HL-60 (cell line): ENCODE measurements at regions not wholly inside any gene's neighbourhood (a gene's known extent, or its start where the extent isn't known, plus 50 kb on each side); places are given as distances from the start of the nearest gene placed in this dataset.

ENCODE experiments used
- DNase-seq, 2 experiments: peaks; one replicate each; pipeline ENCODE4 v3.0.0-alpha.2; 2010 to 2020; ENCODE audit warnings: low read depth in 1 of 2, low spot score in 1 of 2
- H3K27ac ChIP-seq: fragments of 250-450 bp; sonication (Bioruptor Pico); replicated peaks from 2 replicates; pipeline ENCODE4 v1.5.1; 2020; ENCODE audit warnings: mild to moderate bottlenecking, moderate library complexity
- H3K27me3 ChIP-seq: fragments of 250-450 bp; sonication (Bioruptor Pico); 2 replicates; pipeline ENCODE4 v1.5.1; 2021; ENCODE audit warnings: mild to moderate bottlenecking, moderate library complexity; ENCODE audit not compliant: insufficient read depth, poor library complexity, severe bottlenecking
- H3K4me3 ChIP-seq: replicated peaks from 2 replicates; pipeline ENCODE4 v1.5.1; 2011; ENCODE audit warnings: mild to moderate bottlenecking, control low read depth, low read length; ENCODE audit not compliant: insufficient read depth
- CTCF ChIP-seq: IDR thresholded peaks from one replicate; pipeline ENCODE4 v1.5.1; 2011; ENCODE audit warnings: low read length, control low read depth, inconsistent platforms; ENCODE audit not compliant: insufficient read depth
- GABPA ChIP-seq: IDR thresholded peaks from 2 replicates; pipeline ENCODE4 v1.6.1; 2012; ENCODE audit warnings: low read depth
- POLR2AphosphoS5 ChIP-seq: IDR thresholded peaks from 2 replicates; pipeline ENCODE4 v1.6.1; 2012; ENCODE audit warnings: low read depth
- REST ChIP-seq: IDR thresholded peaks from 2 replicates; pipeline ENCODE4 v1.6.1; 2012; ENCODE audit warnings: low read depth; ENCODE audit not compliant: insufficient replicate concordance
- SPI1 ChIP-seq: IDR thresholded peaks from 2 replicates; pipeline ENCODE4 v1.6.1; 2012; ENCODE audit warnings: low read depth, mild to moderate bottlenecking, borderline replicate concordance

GRCh38 chr10:111967547-111967946 lies 216.0 kb downstream of the GPAM start:
- no peaks in the 10 kb centered on the region for H3K27me3 ChIP-seq
- TF ChIP-seq CTCF: no peak
- no peak for TF ChIP-seq GABPA
- no peak for TF ChIP-seq REST
- TF ChIP-seq SPI1: no peak
- TF ChIP-seq POLR2AphosphoS5: no peak

GRCh38 chr10:111968647-111969046 lies 214.9 kb downstream of the GPAM start:
- Histone ChIP-seq H3K4me3 (no peak overlapping the region), H3K27ac (no peak overlapping the region), H3K27me3 (no peaks in the 10 kb centered on the region)
- DNase-seq: no peak
- no peak for TF ChIP-seq GABPA
- TF ChIP-seq SPI1: no peak
- TF ChIP-seq CTCF: no peak
- TF ChIP-seq REST: no peak
- TF ChIP-seq POLR2AphosphoS5: no peak

More at GRCh38 chr10:111967547-111967946, 216.0 kb downstream of the GPAM start:
- H3K27ac ChIP-seq: no peak overlapping the region
- no peak overlapping the region for H3K4me3 ChIP-seq
- no peak for DNase-seq

GRCh38 chr10:111970111-111970510 lies 213.5 kb downstream of the GPAM start:
- DNase-seq: no peak
- Histone ChIP-seq H3K27me3 (no peaks in the 10 kb centered on the region), H3K27ac (no peak overlapping the region), H3K4me3 (no peak overlapping the region)
- TF ChIP-seq SPI1 (no peak), GABPA (no peak), POLR2AphosphoS5 (no peak), CTCF (no peak), REST (no peak)
